ENCODE measurements at regions not wholly inside any gene's neighbourhood (a gene's known extent, or its start where the extent isn't known, plus 50 kb on each side); places are given as distances from the start of the nearest gene placed in this dataset.
"Not testable (repeated sequence)": the region's sequence is repeated elsewhere in the genome, so short reads cannot be mapped to it uniquely, and the experiment has no call there.

- TF ChIP-seq CTCF, POLR2A (IDR thresholded peaks at IDR 0.05): not testable (repeated sequence)
Observed at GRCh38 chr20:11708223-11708622, 209.5 kb upstream of the BTBD3 start.

Measured in lower leg skin (tissue), 3 donors.